ENCODE measurements at regions not wholly inside any gene's neighbourhood (a gene's known extent, or its start where the extent isn't known, plus 50 kb on each side); places are given as distances from the start of the nearest gene placed in this dataset.

GRCh38 chr9:106445107-106445506 lies 417.9 kb upstream of the ZNF462 start:
- no peak for TF ChIP-seq TSHZ2 (CRISPR knock-in tag; IDR thresholded peaks at IDR 0.05)
- TF ChIP-seq BACH2 (CRISPR knock-in tag; IDR thresholded peaks at IDR 0.05; ENCODE audit: borderline replicate concordance): no peak
- no peak for TF ChIP-seq SNAI2 (CRISPR knock-in tag; IDR thresholded peaks at IDR 0.05)
- TF ChIP-seq RARB (CRISPR knock-in tag; IDR thresholded peaks at IDR 0.05): no peak
- no peak for TF ChIP-seq POU6F1 (CRISPR knock-in tag; IDR thresholded peaks at IDR 0.05; ENCODE audit: borderline replicate concordance, low read depth)
- TF ChIP-seq ZFP3 (CRISPR knock-in tag; IDR thresholded peaks at IDR 0.05): no peak
- TF ChIP-seq ZNF8 (CRISPR knock-in tag; IDR thresholded peaks at IDR 0.05): no peak
- TF ChIP-seq ZNF70 (CRISPR knock-in tag; IDR thresholded peaks at IDR 0.05): no peak
- no peak for TF ChIP-seq TCF4 (CRISPR knock-in tag; IDR thresholded peaks at IDR 0.05; ENCODE audit: borderline replicate concordance)
- no peak for TF ChIP-seq ARNTL (CRISPR knock-in tag; IDR thresholded peaks at IDR 0.05; ENCODE audit: borderline replicate concordance, low read depth)
